Stimulated activated naive CD4-positive, alpha-beta T cell treated with Interleukin-2 at 50 U/mL for 16 hours (primary cell): ENCODE measurements at regions not wholly inside any gene's neighbourhood (a gene's known extent, or its start where the extent isn't known, plus 50 kb on each side); places are given as distances from the start of the nearest gene placed in this dataset.

Experiments used
- DNase-seq: peaks from one replicate; lab custom pipeline; 2025; lab: John Stamatoyannopoulos, UW

GRCh38 chr10:131735577-131735976, 165.2 kb upstream of the PPP2R2D start:
- DNase-seq = no peak

DNA sequence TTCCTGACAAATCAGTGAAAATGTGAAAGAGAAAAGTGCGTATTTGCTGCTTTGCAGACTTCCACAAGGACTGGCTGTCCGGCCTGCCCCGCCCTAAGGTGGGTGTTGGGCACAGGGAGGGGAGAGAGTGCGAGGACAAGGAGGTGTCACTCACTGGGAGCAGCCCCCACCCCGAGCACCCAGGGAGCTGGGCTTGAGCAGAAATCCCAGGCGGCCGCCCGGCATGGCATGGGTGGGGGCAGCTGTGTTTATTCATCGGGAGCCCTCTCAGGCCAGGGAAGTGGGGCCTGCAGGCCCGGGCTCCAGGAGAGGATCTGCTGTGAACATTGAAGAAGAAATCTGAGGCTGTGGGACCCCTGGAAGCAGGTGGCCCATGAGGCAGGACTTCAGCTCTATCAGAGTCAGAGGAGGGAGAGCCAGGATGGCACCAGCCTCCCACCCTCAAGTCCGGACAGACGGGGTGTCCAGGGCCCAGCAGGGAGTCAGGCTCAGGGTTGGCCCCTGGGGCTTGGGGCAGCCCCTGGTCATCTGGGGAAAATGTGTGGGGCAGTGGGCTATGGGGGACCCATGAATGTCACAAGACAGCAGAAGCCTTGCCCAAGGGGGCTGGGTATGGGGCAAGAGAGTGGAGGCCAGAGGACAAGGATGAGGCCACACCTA, 164.4 kb upstream of the PPP2R2D start:
- no peak for DNase-seq

- no peak for DNase-seq
Measured at GRCh38 chr10:131737543-131738395, 163.0 kb upstream of the PPP2R2D start.

GRCh38 chr10:131738396-131738735, 162.4 kb upstream of the PPP2R2D start:
- DNase-seq = no peak

GRCh38 chr10:131739206-131739605, 161.6 kb upstream of the PPP2R2D start:
- DNase-seq = no peak

DNA sequence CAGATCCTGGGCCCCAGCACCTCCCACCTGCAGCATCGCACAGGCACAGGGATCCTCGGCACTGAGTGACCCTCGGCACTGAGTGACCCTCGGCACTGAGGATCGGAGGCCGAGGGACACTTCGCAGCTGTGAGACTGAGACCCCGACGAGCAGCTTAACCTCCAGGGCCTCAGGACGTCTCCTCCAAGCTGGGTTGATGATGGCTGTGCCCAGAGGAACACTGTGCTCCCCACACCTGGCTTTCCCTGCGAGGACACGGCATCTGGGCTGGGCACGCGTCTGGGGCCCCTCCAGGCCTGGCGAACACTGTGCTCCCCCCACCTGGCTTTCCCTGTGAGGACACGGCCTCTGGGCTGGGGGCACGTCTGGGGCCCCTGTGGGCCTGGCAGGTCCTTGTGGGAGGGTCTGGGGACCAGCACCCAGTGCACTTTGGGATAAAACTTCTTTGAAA, 158.3 kb upstream of the PPP2R2D start:
- DNase-seq = no peak

DNA sequence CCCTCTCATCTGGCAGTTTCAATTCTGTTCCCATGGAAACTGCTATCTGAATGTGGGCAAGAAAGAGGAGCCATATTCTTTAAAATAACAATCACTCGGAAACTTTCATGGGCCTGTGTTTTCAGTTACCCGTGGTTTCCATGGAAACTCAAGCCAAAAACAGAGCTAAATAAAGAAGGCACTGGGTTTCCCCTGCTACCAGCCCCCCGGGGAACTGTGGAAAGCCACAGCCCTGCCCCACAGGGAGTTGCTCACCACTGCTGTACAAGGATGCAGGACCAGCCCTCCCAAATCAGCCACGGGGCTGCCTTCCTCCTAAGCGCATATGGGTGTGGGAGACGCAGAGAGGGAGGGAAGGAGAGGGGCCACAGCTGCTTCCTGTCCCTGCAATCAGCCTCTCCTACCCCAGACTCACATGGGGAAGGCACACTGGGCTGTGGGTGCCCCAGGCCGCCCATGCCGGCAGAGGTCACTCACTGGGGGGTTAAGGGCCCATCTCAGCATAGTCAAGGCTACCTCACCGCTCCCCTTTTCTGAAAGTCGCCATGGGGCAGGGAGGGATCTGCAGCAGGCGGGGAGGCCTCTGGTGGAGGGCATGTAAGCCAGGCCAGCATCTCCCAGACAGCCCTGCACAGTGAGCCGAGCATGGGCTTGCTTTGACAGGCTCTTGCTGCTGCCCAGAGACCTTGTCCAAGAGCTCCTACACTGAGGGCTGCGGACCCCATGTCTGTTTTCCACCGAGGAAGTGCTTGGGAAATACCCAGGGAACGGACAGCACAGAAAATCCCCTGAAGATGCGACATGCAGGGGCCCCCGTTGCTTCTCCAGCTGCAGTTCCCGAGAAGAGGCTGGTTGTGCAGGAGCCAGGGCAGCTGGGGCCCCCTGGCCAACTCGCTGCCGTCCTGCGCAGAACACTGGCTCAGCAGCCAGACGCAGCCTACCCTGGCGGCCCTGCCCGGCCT, 157.3 kb upstream of the PPP2R2D start:
- no peak for DNase-seq

DNA sequence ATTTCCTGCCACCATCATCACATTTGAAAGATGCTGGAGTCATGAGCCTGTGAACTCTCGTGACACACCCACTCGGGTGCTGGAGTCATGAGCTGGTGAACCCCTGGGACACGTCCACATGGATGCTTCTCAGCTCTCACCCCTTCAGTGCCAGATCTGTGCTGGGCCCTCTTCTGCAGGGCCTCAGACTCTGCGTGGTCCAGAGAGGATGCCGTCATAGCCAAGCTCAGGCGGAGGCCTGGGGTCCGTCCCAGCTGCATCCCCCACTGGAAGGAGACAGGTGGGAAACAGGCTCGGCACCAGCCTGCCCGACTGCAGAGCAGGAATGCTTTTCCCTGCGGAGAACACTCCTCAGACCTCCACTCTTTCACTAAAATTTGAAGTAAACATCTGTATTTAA, 156.5 kb upstream of the PPP2R2D start:
- no peak for DNase-seq

DNA sequence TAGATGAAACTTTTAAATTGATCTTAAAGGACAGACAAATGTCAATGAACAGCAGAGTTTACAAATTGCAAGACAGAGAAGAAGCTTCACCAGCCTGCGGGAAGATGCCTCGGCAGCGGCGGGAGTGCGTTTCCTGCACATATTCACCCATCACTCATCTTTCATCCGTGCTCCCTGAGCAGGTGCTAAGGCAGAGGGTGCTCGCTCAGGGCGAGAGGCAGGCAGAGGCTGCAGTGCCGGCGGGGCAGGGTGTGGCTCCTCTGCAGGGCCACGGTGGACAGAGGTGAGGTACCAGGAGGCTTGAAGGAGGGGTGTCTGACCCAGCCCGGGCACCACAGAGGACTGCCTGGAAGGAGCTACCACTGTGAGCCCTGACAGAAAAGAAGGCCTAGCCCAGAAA, 155.2 kb upstream of the PPP2R2D start:
- no peak for DNase-seq

DNA sequence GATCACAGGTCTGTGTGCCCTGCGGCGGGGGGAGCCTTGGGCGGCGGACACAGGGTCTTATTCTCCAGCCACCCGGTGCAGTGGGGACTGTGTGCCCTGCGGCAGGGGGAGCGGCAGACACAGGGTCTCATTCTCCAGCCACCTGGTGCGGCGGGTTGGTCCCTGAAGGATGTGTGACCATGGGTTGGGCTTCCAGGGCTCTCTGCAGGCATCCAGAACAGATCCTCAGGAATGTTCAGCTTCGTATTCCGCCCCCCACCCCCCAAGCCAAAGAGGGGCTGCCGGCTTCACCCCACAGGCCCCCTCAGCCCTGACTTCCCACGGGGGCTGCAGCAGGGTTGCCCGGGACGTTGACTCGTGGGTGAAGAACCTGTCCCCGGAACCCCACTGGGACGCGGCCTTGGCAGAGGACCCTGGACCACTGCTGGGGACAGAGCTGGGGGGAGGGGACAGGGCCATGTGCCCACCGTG, 154.5 kb upstream of the PPP2R2D start:
- DNase-seq = no peak

- no peak for DNase-seq
Measured at GRCh38 chr10:131746785-131747184, 154.0 kb upstream of the PPP2R2D start.

DNA sequence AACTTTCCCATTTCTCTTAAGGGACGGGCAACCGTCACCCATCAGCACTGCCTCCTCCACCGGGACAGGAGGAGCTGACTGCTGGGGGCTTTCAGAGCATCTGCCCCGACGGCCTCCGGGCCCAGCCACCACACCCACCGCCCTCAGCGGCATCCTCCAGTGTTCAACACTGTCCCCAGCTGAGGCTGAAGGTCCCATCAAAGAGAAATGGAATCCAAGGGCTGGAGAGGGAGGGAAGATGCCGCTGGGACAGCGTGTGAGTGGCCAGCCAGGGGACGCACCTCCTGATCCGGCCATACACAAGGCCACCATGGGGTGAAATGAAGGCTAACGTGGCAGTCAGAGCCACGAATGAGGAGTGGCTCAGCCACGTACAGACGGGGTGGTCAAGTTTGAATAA, 153.6 kb upstream of the PPP2R2D start:
- no peak for DNase-seq

GRCh38 chr10:131747791-131748190, 153.0 kb upstream of the PPP2R2D start:
- no peak for DNase-seq

DNA sequence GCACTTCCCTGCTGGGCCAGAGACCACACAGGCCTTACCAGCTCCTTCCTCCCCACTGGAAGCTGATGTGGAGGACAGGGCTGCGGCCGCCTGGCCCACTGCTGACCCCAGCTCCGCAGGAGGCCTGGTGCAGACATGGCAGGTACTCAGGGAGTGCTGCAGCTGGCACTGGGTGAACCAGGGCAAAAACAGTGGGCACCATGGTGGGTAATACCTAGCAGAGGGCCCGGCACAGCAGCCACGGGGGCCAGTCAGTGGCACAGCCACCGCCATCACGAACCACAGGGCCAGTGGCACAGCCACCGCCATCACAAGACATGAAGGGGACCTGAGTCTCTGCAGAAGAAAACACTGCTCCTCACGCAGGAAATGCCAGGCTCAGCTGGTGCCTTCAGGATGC, 152.6 kb upstream of the PPP2R2D start:
- no peak for DNase-seq

GRCh38 chr10:131748831-131749766, 151.7 kb upstream of the PPP2R2D start:
- no peak for DNase-seq

DNA sequence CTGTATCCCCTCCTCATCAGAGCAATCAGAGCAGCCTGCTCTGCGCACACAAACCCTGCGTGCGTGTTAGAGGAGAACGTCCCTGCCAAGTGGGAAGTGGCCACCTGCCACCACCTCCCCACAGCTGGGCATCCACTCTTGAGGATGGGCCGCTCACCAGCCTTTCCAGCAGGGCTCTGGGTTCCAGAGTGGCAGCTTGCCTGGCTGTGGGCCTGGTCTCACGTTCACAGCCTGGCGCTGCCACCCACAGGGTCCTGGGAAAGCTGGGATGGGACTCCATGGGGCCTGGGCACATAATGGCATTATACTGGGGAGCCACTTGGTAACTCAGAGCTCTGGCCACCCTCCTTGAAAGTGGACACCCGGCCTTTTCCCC, 151.1 kb upstream of the PPP2R2D start:
- DNase-seq = no peak

GRCh38 chr10:131750171-131750895, 150.5 kb upstream of the PPP2R2D start:
- DNase-seq = no peak

DNA sequence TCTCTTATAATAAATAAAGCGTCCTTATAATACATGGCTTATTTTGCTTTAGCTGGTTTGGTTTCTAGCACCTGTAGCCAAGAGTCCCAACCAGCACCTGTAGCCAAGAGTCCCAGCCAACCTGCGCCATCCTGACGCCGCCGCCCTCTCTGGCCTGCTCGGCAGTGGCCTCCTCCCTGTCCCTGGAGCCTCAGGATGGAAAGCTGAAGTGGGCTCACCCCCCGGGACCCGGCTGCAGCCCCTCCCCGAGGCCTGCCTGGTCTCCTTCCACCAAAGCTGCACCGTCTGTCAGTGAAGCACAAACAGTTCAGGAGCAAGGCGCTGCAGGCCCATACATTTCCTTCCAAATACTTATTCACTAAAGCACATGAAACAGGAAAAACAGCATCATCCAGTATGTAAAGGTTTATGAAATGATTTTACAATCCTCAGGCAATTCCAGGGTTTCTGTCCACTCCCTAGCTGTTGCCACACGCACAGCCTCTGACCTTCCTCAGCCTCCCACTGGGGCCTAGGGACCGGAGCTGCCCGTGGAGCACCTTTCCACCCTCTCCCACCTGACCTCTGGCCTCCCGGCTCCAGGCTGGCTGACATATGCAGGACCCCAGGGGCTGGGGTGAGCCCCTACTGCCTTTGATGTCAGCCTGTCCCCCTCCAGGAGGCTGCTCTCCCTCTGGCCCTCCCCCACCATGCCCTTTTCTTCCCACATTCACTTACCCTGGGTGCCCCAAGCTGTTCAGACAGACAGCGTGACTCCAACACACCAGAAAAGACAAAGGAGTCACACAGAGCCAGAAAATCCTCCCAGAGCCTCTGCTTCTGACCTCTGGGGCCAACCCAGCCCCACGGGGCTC, 149.6 kb upstream of the PPP2R2D start:
- DNase-seq = no peak
